ENCODE measurements at regions not wholly inside any gene's neighbourhood (a gene's known extent, or its start where the extent isn't known, plus 50 kb on each side); places are given as distances from the start of the nearest gene placed in this dataset.

GRCh38 chr14:86179980-86180379 is 650.0 kb downstream of the FLRT2 start:
- Histone ChIP-seq H3K27me3 (ENCODE audit: control insufficient read depth in 4 of 4, insufficient read depth in 4 of 4, low read length in 3 of 4) (no peaks in the 10 kb centered on the region), H3K4me3 (ENCODE audit: low read depth in 1 of 3, low read length in 3 of 3) (no peak overlapping the region), H3K36me3 (ENCODE audit: control insufficient read depth in 4 of 4, insufficient read depth in 3 of 4, low read depth in 1 of 4, low read length in 3 of 4) (no peaks in the 10 kb centered on the region), H3K4me1 (ENCODE audit: control insufficient read depth in 4 of 4, insufficient read depth in 4 of 4, low read length in 3 of 4) (no peaks in the 10 kb centered on the region), H3K27ac (ENCODE audit: low read depth in 1 of 2, low read length in 2 of 2) (no peak overlapping the region), H3K9me3 (ENCODE audit: control insufficient read depth in 4 of 4, low read length in 3 of 4) (no peaks in the 10 kb centered on the region), H3K9ac (ENCODE audit: low read depth in 1 of 2, low read length in 2 of 2) (no peak overlapping the region)
- DNase-seq (ENCODE audit: low spot score), result no peak
- 88% methylated on average over 6 of the region's 6 CpGs for WGBS
- no peak for TF ChIP-seq FOXA1 (IDR thresholded peaks at IDR 0.05)
- no peak for TF ChIP-seq ZBTB33 (IDR thresholded peaks at IDR 0.05)
- TF ChIP-seq HNF4A (conservative IDR thresholded peaks at IDR 0.05), result no peak
- TF ChIP-seq SP1 (IDR thresholded peaks at IDR 0.05), result no peak
- TF ChIP-seq RAD21 (IDR thresholded peaks at IDR 0.05), result no peak
- no peak for TF ChIP-seq GABPA (IDR thresholded peaks at IDR 0.05 in 1 of 2, conservative IDR thresholded peaks at IDR 0.05 in 1 of 2)

GRCh38 chr14:86168371-86168770 is 638.4 kb downstream of the FLRT2 start:
- Histone ChIP-seq H3K36me3 (ENCODE audit: control insufficient read depth in 4 of 4, insufficient read depth in 3 of 4, low read depth in 1 of 4, low read length in 3 of 4) (no peaks in the 10 kb centered on the region), H3K4me1 (ENCODE audit: control insufficient read depth in 4 of 4, insufficient read depth in 4 of 4, low read length in 3 of 4) (no peaks in the 10 kb centered on the region), H3K9me3 (ENCODE audit: control insufficient read depth in 4 of 4, low read length in 3 of 4) (no peaks in the 10 kb centered on the region), H3K27ac (ENCODE audit: low read depth in 1 of 2, low read length in 2 of 2) (no peak overlapping the region), H3K9ac (ENCODE audit: low read depth in 1 of 2, low read length in 2 of 2) (no peak overlapping the region), H3K27me3 (ENCODE audit: control insufficient read depth in 4 of 4, insufficient read depth in 4 of 4, low read length in 3 of 4) (no peaks in the 10 kb centered on the region), H3K4me3 (ENCODE audit: low read depth in 1 of 3, low read length in 3 of 3) (no peak overlapping the region)
- 90% methylated on average over 7 of the region's 7 CpGs for WGBS
- DNase-seq (ENCODE audit: low spot score), result no peak
- TF ChIP-seq MAX (IDR thresholded peaks at IDR 0.05), result no peak
- TF ChIP-seq RAD21 (IDR thresholded peaks at IDR 0.05), result no peak

GRCh38 chr14:86166541-86166940 is 636.6 kb downstream of the FLRT2 start:
- H3K9ac ChIP-seq (ENCODE audit: low read depth in 1 of 2, low read length in 2 of 2), result no peak overlapping the region
- DNase-seq (ENCODE audit: low spot score), result no peak
- TF ChIP-seq EGR1 (IDR thresholded peaks at IDR 0.05; ENCODE audit: low read depth in 2 of 2) (no peak), JUND (IDR thresholded peaks at IDR 0.05) (no peak), NR2F2 (IDR thresholded peaks at IDR 0.05) (no peak), ZBTB33 (IDR thresholded peaks at IDR 0.05) (no peak), MAX (IDR thresholded peaks at IDR 0.05) (no peak), FOXA2 (IDR thresholded peaks at IDR 0.05) (no peak), CTCF (IDR thresholded peaks at IDR 0.05; ENCODE audit: low read depth, low read length, missing input control) (no peak)
- H3K27me3 ChIP-seq (ENCODE audit: control insufficient read depth in 4 of 4, insufficient read depth in 4 of 4, low read length in 3 of 4), result no peaks in the 10 kb centered on the region
- no peaks in the 10 kb centered on the region for H3K9me3 ChIP-seq (ENCODE audit: control insufficient read depth in 4 of 4, low read length in 3 of 4)
- no peaks in the 10 kb centered on the region for H3K36me3 ChIP-seq (ENCODE audit: control insufficient read depth in 4 of 4, insufficient read depth in 3 of 4, low read depth in 1 of 4, low read length in 3 of 4)
- H3K4me3 ChIP-seq (ENCODE audit: low read depth in 1 of 3, low read length in 3 of 3), result no peak overlapping the region
- no peaks in the 10 kb centered on the region for H3K4me1 ChIP-seq (ENCODE audit: control insufficient read depth in 4 of 4, insufficient read depth in 4 of 4, low read length in 3 of 4)
- H3K27ac ChIP-seq (ENCODE audit: low read depth in 1 of 2, low read length in 2 of 2), result no peak overlapping the region
- WGBS, result 65% methylated on average over 2 of the region's 2 CpGs
